K562 (cell line): ENCODE measurements at regions not wholly inside any gene's neighbourhood (a gene's known extent, or its start where the extent isn't known, plus 50 kb on each side); places are given as distances from the start of the nearest gene placed in this dataset.

Experiments used
- CBFB ChIP-seq: sonication (generic); formaldehyde crosslinking; IDR thresholded peaks from 2 replicates; pipeline ENCODE4 v1.4.0; 2020; ENCODE audit warnings: mild to moderate bottlenecking, missing genetic modification reagents
- CTCF ChIP-seq, 3 experiments: IDR thresholded peaks in 2 of 3; conservative IDR thresholded peaks in 1 of 3; 2 replicates each; pipeline ENCODE4 v1.5.1; 2011 to 2012; ENCODE audit warnings: low read length in 3 of 3, mild to moderate bottlenecking in 3 of 3, control low read depth in 2 of 3, improper control_type of control experiment in 1 of 3, inconsistent platforms in 1 of 3, low read depth in 1 of 3, mixed read lengths in 1 of 3, moderate library complexity in 1 of 3; ENCODE audit not compliant: insufficient read depth in 2 of 3
- HOMEZ ChIP-seq: fragments of 250-450 bp; sonication (Bioruptor Pico); IDR thresholded peaks from 2 replicates; pipeline ENCODE4 v1.4.0; 2020; ENCODE audit warnings: mild to moderate bottlenecking, moderate library complexity
- KDM1A ChIP-seq, 2 experiments: fragments of 450-650 bp; IDR thresholded peaks; 2 replicates each; pipeline ENCODE4 v1.6.1; 2016; ENCODE audit warnings: mild to moderate bottlenecking in 2 of 2
- PCBP2 ChIP-seq: fragments of 200-400 bp; formaldehyde crosslinking; IDR thresholded peaks from 2 replicates; pipeline ENCODE4 v1.6.1; 2018; ENCODE audit warnings: low read length, low read depth, mild to moderate bottlenecking, moderate library complexity; ENCODE audit not compliant: poor library complexity, severe bottlenecking
- POLR2A ChIP-seq: fragments of 450-650 bp; conservative IDR thresholded peaks from 2 replicates; pipeline ENCODE4 v1.6.1; 2016
- POLR2AphosphoS5 ChIP-seq: IDR thresholded peaks from 2 replicates; pipeline ENCODE4 v1.6.1; 2011; ENCODE audit warnings: mild to moderate bottlenecking, low read depth, low read length, moderate library complexity; ENCODE audit not compliant: control insufficient read depth, insufficient read depth
- SIX5 ChIP-seq, 2 experiments: IDR thresholded peaks; 2 replicates each; pipeline ENCODE4 v1.6.1; 2011; ENCODE audit warnings: low read length in 2 of 2, borderline replicate concordance in 1 of 2, low read depth in 1 of 2, mild to moderate bottlenecking in 1 of 2, moderate library complexity in 1 of 2; ENCODE audit not compliant: insufficient read depth in 1 of 2
- THAP12 ChIP-seq: fragments of 250-450 bp; sonication (Bioruptor Pico); IDR thresholded peaks from 2 replicates; pipeline ENCODE4 v1.9.0; 2021; ENCODE audit warnings: mild to moderate bottlenecking, inconsistent platforms
- ZKSCAN1 ChIP-seq: fragments of 150-350 bp; IDR thresholded peaks from 2 replicates; pipeline ENCODE4 v1.6.1; 2016; ENCODE audit warnings: low read depth, low read length
- ZNF133 ChIP-seq: fragments of 250-450 bp; sonication (Bioruptor Pico); IDR thresholded peaks from 2 replicates; pipeline ENCODE4 v1.4.0; 2020; ENCODE audit warnings: mild to moderate bottlenecking
- ZNF274 ChIP-seq: IDR thresholded peaks from 2 replicates; pipeline ENCODE4 v1.6.1; 2011; ENCODE audit warnings: low read depth, mild to moderate bottlenecking, low read length, moderate library complexity, borderline replicate concordance
- TF ChIP-seq, protein P1 (sequence below): IDR thresholded peaks from 3 replicates; pipeline ENCODE4 v1.6.1; 2011; ENCODE audit warnings: borderline replicate concordance, mild to moderate bottlenecking, moderate library complexity; ENCODE audit not compliant: insufficient read length; ENCODE audit errors: extremely low read depth
- TF ChIP-seq, protein P2 (sequence below): fragments of 250-450 bp; sonication (Bioruptor Pico); IDR thresholded peaks from 2 replicates; pipeline ENCODE4 v1.5.0; 2021

GRCh38 chr21:23960769-23961168 is 1646.5 kb downstream of the MRPL39 start:
- TF ChIP-seq KDM1A (IDR thresholded peaks at IDR 0.05) (no peak), CBFB (no peak), THAP12 (no peak), ZNF274 (no peak), SIX5 (IDR thresholded peaks at IDR 0.05; ENCODE audit: borderline replicate concordance in 1 of 2, insufficient read depth in 1 of 2, low read depth in 1 of 2, low read length in 2 of 2) (no peak), POLR2AphosphoS5 (no peak), POLR2A (no peak), CTCF (IDR thresholded peaks at IDR 0.05 in 2 of 3, conservative IDR thresholded peaks at IDR 0.05 in 1 of 3; ENCODE audit: insufficient read depth in 2 of 3, low read depth in 1 of 3, low read length in 3 of 3) (no peak), ZNF133 (no peak), PCBP2 (no peak), ZKSCAN1 (no peak), HOMEZ (CRISPR knock-in tag) (no peak)
- TF ChIP-seq, protein P1, sequence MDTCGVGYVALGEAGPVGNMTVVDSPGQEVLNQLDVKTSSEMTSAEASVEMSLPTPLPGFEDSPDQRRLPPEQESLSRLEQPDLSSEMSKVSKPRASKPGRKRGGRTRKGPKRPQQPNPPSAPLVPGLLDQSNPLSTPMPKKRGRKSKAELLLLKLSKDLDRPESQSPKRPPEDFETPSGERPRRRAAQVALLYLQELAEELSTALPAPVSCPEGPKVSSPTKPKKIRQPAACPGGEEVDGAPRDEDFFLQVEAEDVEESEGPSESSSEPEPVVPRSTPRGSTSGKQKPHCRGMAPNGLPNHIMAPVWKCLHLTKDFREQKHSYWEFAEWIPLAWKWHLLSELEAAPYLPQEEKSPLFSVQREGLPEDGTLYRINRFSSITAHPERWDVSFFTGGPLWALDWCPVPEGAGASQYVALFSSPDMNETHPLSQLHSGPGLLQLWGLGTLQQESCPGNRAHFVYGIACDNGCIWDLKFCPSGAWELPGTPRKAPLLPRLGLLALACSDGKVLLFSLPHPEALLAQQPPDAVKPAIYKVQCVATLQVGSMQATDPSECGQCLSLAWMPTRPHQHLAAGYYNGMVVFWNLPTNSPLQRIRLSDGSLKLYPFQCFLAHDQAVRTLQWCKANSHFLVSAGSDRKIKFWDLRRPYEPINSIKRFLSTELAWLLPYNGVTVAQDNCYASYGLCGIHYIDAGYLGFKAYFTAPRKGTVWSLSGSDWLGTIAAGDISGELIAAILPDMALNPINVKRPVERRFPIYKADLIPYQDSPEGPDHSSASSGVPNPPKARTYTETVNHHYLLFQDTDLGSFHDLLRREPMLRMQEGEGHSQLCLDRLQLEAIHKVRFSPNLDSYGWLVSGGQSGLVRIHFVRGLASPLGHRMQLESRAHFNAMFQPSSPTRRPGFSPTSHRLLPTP = no peak
- TF ChIP-seq, protein P2, sequence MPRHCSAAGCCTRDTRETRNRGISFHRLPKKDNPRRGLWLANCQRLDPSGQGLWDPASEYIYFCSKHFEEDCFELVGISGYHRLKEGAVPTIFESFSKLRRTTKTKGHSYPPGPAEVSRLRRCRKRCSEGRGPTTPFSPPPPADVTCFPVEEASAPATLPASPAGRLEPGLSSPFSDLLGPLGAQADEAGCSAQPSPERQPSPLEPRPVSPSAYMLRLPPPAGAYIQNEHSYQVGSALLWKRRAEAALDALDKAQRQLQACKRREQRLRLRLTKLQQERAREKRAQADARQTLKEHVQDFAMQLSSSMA (CRISPR knock-in tag) = no peak
